K562 (cell line): ENCODE measurements at regions not wholly inside any gene's neighbourhood (a gene's known extent, or its start where the extent isn't known, plus 50 kb on each side); places are given as distances from the start of the nearest gene placed in this dataset.
"Not testable (repeated sequence)": the region's sequence is repeated elsewhere in the genome, so short reads cannot be mapped to it uniquely, and the experiment has no call there.

Source experiments
- ATAC-seq: fragments of 200-7000 bp; cut with Tn5 transposase; 3 replicates; pipeline ENCODE4 v1.9.1; 2020; ENCODE audit warnings: moderate library complexity
- BruUV-seq: library from RNA; stranded (reverse); fragments of 400-500 nt; replicated peaks from 2 replicates; lab custom pipeline; 2021; lab: Mats Ljungman, UMichigan
- CTCF ChIA-PET: fragments of 300-600 bp; formaldehyde crosslinking; extraction: SDS; loops from one replicate; lab custom pipeline; 2021; ENCODE audit warnings: low intra/inter-chr PET ratio; lab: Yijun Ruan, JAX
- POLR2A ChIA-PET: fragments of 300-600, 350-650 bp; sonication (Branson Sonifier 250); formaldehyde crosslinking; extraction: SDS; loops from one replicate; lab custom pipeline; 2021; ENCODE audit warnings: antibody characterized with exemption, inconsistent platforms; lab: Yijun Ruan, JAX
- DNase-seq, 4 experiments: peaks; one replicate each; pipeline versions ENCODE4 v3.0.0 to v3.0.0-alpha.2; 2011 to 2018; ENCODE audit warnings: low spot score in 3 of 4, mixed read lengths in 3 of 4; ENCODE audit errors: extremely low read depth in 1 of 4
- FAIRE-seq: peaks from 2 replicates; lab custom pipeline; 2011; peaks lifted over from hg19 to GRCh38; lab: Jason Lieb, UNC
- H2AFZ ChIP-seq: 2 replicates; pipeline ENCODE4 v1.6.0; 2011; ENCODE audit warnings: low read depth, low read length, control low read depth, inconsistent platforms
- H3K27ac ChIP-seq: fragments of 200-600 bp; 3 replicates; pipeline ENCODE4 v1.8.0; 2011; ENCODE audit warnings: low read depth, mild to moderate bottlenecking, control low read depth, inconsistent platforms, low read length, moderate library complexity, mixed read lengths; ENCODE audit errors: extremely low read depth
- H3K27me3 ChIP-seq, 2 experiments: fragments of 300-600 bp in 1 of 2; 2 replicates in 1 of 2; 3 replicates in 1 of 2; pipeline versions ENCODE4 v1.6.0 to v1.8.0; 2011; ENCODE audit warnings: inconsistent platforms in 2 of 2, low read length in 2 of 2, mild to moderate bottlenecking in 1 of 2, mixed read lengths in 1 of 2, moderate library complexity in 1 of 2; ENCODE audit not compliant: control insufficient read depth in 2 of 2, insufficient read depth in 2 of 2
- H3K36me3 ChIP-seq: fragments of 300-600 bp; 3 replicates; pipeline ENCODE4 v1.8.0; 2011; ENCODE audit warnings: mild to moderate bottlenecking, low read length, inconsistent platforms; ENCODE audit not compliant: control insufficient read depth, insufficient read depth
- H3K4me1 ChIP-seq, 2 experiments: fragments of 200-600 bp in 1 of 2; replicated peaks in 1 of 2; 2 replicates in 1 of 2; 3 replicates in 1 of 2; pipeline versions ENCODE4 v1.5.1 to v1.8.0; 2011; ENCODE audit warnings: inconsistent platforms in 2 of 2, low read length in 2 of 2, mild to moderate bottlenecking in 1 of 2, mixed read lengths in 1 of 2, moderate library complexity in 1 of 2; ENCODE audit not compliant: control insufficient read depth in 2 of 2, insufficient read depth in 2 of 2
- H3K4me2 ChIP-seq: 2 replicates; pipeline ENCODE4 v1.6.1; 2011; ENCODE audit warnings: low read length, control low read depth, inconsistent platforms, mixed read lengths; ENCODE audit not compliant: insufficient read depth
- H3K4me3 ChIP-seq: fragments of 200-600 bp; sonication (generic), shearing (Covaris generic); 2 replicates; pipeline ENCODE4 v1.5.1; 2016; ENCODE audit warnings: control low read depth, inconsistent platforms
- H3K79me2 ChIP-seq: fragments of 200-600 bp; 3 replicates; pipeline ENCODE4 v1.8.0; 2011; ENCODE audit warnings: low read length, inconsistent platforms; ENCODE audit not compliant: control insufficient read depth, insufficient read depth
- H3K9ac ChIP-seq, 2 experiments: 2 replicates each; pipeline versions ENCODE4 v1.6.0 to v1.6.1; 2011; ENCODE audit warnings: low read depth in 2 of 2, low read length in 2 of 2, control low read depth in 1 of 2, inconsistent platforms in 1 of 2, mild to moderate bottlenecking in 1 of 2, mixed read lengths in 1 of 2; ENCODE audit not compliant: insufficient read depth in 1 of 2
- H3K9me1 ChIP-seq: one replicate; pipeline ENCODE4 v1.6.0; 2011; ENCODE audit warnings: inconsistent platforms, mild to moderate bottlenecking, low read length, moderate library complexity; ENCODE audit not compliant: control insufficient read depth, insufficient read depth
- H3K9me3 ChIP-seq: replicated peaks from 2 replicates; pipeline ENCODE4 v1.5.1; 2011; ENCODE audit warnings: low read depth, low read length, inconsistent platforms; ENCODE audit not compliant: control insufficient read depth, insufficient read depth
- H4K20me1 ChIP-seq: replicated peaks from 2 replicates; pipeline ENCODE4 v1.6.1; 2011; ENCODE audit warnings: low read length, inconsistent platforms, mixed read lengths; ENCODE audit not compliant: control insufficient read depth, insufficient read depth
- MEIS2 ChIP-seq: fragments of 450-650 bp; IDR thresholded peaks from 2 replicates; pipeline ENCODE4 v1.6.1; 2014; ENCODE audit warnings: mild to moderate bottlenecking; ENCODE audit not compliant: partially characterized antibody
- ZKSCAN1 ChIP-seq: fragments of 150-350 bp; IDR thresholded peaks from 2 replicates; pipeline ENCODE4 v1.6.1; 2016; ENCODE audit warnings: low read depth, low read length
- WGBS: fragments of 100-300 bp; shearing (Covaris generic); methylation state at CpG from one replicate; pipeline ENCODE4 v1.1.6; 2016; ENCODE audit warnings: low coverage, mixed read lengths; ENCODE audit not compliant: insufficient coverage; ENCODE audit errors: missing lambda C conversion rate; 5-methylcytosine and 5-hydroxymethylcytosine counted together
- in situ Hi-C: fragments of 300-500 bp; cut with MboI; formaldehyde crosslinking; loops from 4 replicates; pipeline ENCODE4 v1.15.0; 2018; ENCODE audit warnings: inconsistent platforms, mixed read lengths
- intact Hi-C: fragments of 100-400 bp; cut with micrococcal nuclease; formaldehyde crosslinking; loops from 2 replicates; pipeline ENCODE4 v1.14.2; 2022

GRCh38 chr9:129551393-129551973 is 69.4 kb downstream of the C9orf50 start:
- Histone ChIP-seq H3K9me1 (no peaks in the 10 kb centered on the region), H3K4me1 (peaks cover 0 to 14% of the 10 kb centered on the region in 2 experiments; a peak in 2 of 5 replicates), H3K79me2 (no peaks in the 10 kb centered on the region), H2AFZ (no peak overlapping the region), H3K27me3 (peaks cover 3 to 41% of the 10 kb centered on the region in 2 experiments; a peak in 3 of 5 replicates), H4K20me1 (no peaks in the 10 kb centered on the region), H3K27ac (no peak overlapping the region), H3K9me3 (no peaks in the 10 kb centered on the region), H3K36me3 (no peaks in the 10 kb centered on the region), H3K4me2 (no peak overlapping the region), H3K4me3 (no peak overlapping the region), H3K9ac (no peak overlapping the region)
- DNase-seq (no peak), ATAC-seq (no peak), FAIRE-seq (no peak)
- intact Hi-C loops (loop anchor here (10.0 kb wide), 1 partner anchor 53 kb away; no protein-coding TSS in a partner anchor), in situ Hi-C loops (no loop called here)
- ChIA-PET POLR2A (interaction anchor here (0.7 to 1.8 kb wide), 2 partner anchors 35 to 46 kb away, joined by 3 read pairs; no protein-coding TSS in a partner anchor), CTCF (no interaction called here)
- WGBS, result 13% methylated on average over 3 of the region's 3 CpGs
- BruUV-seq, result no TSS peak
- TF ChIP-seq ZKSCAN1, result peak; percentile 76
- no peak for TF ChIP-seq MEIS2

DNA sequence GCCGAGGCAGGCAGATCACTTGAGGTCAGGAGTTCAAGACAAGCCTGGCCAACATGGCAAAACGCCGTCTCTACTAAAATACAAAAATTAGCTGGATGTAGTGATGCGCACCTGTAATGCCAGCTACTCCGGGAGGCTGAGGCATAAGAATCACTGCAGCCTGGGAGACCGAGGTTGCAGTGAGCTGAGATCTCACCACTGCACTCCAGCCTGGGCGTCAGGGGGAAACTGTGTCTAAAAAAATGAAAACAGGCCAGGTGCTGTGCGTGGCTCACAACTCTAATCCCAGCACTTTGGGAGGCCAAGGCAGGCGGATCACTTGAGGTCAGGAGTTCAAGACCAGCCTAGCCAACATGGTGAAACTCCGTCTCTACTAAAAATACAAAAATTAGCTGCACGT is 69.9 kb downstream of the C9orf50 start:
- H3K9me3 ChIP-seq, H3K9ac ChIP-seq, H3K9me1 ChIP-seq, BruUV-seq, H2AFZ ChIP-seq, FAIRE-seq, H3K4me2 ChIP-seq, H3K4me3 ChIP-seq, H3K36me3 ChIP-seq, H4K20me1 ChIP-seq, DNase-seq, ATAC-seq, in situ Hi-C loops, H3K27ac ChIP-seq, H3K79me2 ChIP-seq, CTCF ChIA-PET: not testable (repeated sequence)
- peaks cover 8 to 41% of the 10 kb centered on the region in 2 experiments; a peak in 3 of 5 replicates for H3K27me3 ChIP-seq
- peaks cover 0 to 14% of the 10 kb centered on the region in 2 experiments; a peak in 2 of 5 replicates for H3K4me1 ChIP-seq
- 33% methylated on average over 8 of the region's 11 CpGs for WGBS
- POLR2A ChIA-PET, result interaction anchor here (0.6 to 0.9 kb wide), 2 partner anchors 11 to 60 kb away, joined by 4 read pairs; no protein-coding TSS in a partner anchor
- intact Hi-C loops, result loop anchor here (10.0 kb wide), 1 partner anchor 54 kb away; no protein-coding TSS in a partner anchor
